OCI-LY7 (cell line): ENCODE measurements at regions not wholly inside any gene's neighbourhood (a gene's known extent, or its start where the extent isn't known, plus 50 kb on each side); places are given as distances from the start of the nearest gene placed in this dataset.

Experiments
- BruUV-seq: library from RNA; stranded (reverse); fragments of 400-500 nt; replicated peaks from 2 replicates; lab custom pipeline; 2021; lab: Mats Ljungman, UMichigan
- CTCF ChIA-PET: fragments of 300-600 bp; sonication (Branson Sonifier 250); formaldehyde crosslinking; loops from one replicate; lab custom pipeline; 2022; ENCODE audit warnings: antibody characterized with exemption; ENCODE audit not compliant: unreplicated experiment; lab: Charles Lee
- POLR2A ChIA-PET: fragments of 300-600 bp; sonication (Branson Sonifier 250); formaldehyde crosslinking; loops from one replicate; lab custom pipeline; 2022; ENCODE audit warnings: antibody characterized with exemption; lab: Charles Lee
- DNase-seq: peaks from one replicate; pipeline ENCODE4 v3.0.0-alpha.2; 2015; ENCODE audit warnings: low spot score
- H2AFZ ChIP-seq: fragments of 200-600 bp; sonication (generic), shearing (Covaris generic); 2 replicates; pipeline ENCODE4 v1.6.1; 2014; ENCODE audit warnings: mild to moderate bottlenecking, antibody characterized with exemption, low read length, moderate library complexity
- H3K27ac ChIP-seq: fragments of 200-600 bp; sonication (generic); 2 replicates; pipeline ENCODE4 v1.5.1; 2014; ENCODE audit warnings: mixed run types, low read depth, mild to moderate bottlenecking, moderate library complexity, low read length, inconsistent platforms; ENCODE audit not compliant: poor library complexity, severe bottlenecking
- H3K36me3 ChIP-seq: fragments of 200-600 bp; sonication (generic); 2 replicates; pipeline ENCODE4 v1.6.1; 2014; ENCODE audit warnings: mild to moderate bottlenecking, antibody characterized with exemption, low read length, moderate library complexity, mixed read lengths; ENCODE audit not compliant: insufficient read depth
- H3K4me1 ChIP-seq: fragments of 200-600 bp; sonication (generic); 2 replicates; pipeline ENCODE4 v1.5.1; 2014; ENCODE audit warnings: mild to moderate bottlenecking, low read length; ENCODE audit not compliant: insufficient read depth, poor library complexity, severe bottlenecking
- H3K4me2 ChIP-seq: fragments of 200-600 bp; sonication (generic); 2 replicates; pipeline ENCODE4 v1.6.1; 2014; ENCODE audit warnings: mild to moderate bottlenecking, low read length
- H3K4me3 ChIP-seq: fragments of 200-600 bp; sonication (generic); 2 replicates; pipeline ENCODE4 v1.5.1; 2014; ENCODE audit warnings: mild to moderate bottlenecking, low read depth, low read length; ENCODE audit not compliant: poor library complexity, severe bottlenecking
- H3K79me2 ChIP-seq: fragments of 200-600 bp; sonication (generic); 2 replicates; pipeline ENCODE4 v1.6.1; 2016; ENCODE audit warnings: low read depth, mild to moderate bottlenecking, low read length, moderate library complexity, mixed read lengths; ENCODE audit not compliant: insufficient read depth
- H3K9me2 ChIP-seq: fragments of 200-600 bp; sonication (generic); 2 replicates; pipeline ENCODE4 v1.6.1; 2016; ENCODE audit warnings: mild to moderate bottlenecking, low read length, mixed read lengths; ENCODE audit not compliant: insufficient read depth
- H3K9me3 ChIP-seq: fragments of 200-600 bp; sonication (generic); 2 replicates; pipeline ENCODE4 v1.6.1; 2014; ENCODE audit warnings: mild to moderate bottlenecking, mixed run types, low read length, mixed read lengths
- H4K20me1 ChIP-seq: fragments of 200-600 bp; sonication (generic); 2 replicates; pipeline ENCODE4 v1.6.1; 2014; ENCODE audit warnings: mild to moderate bottlenecking, antibody characterized with exemption, low read length, moderate library complexity, mixed read lengths; ENCODE audit not compliant: insufficient read depth
- CTCF ChIP-seq: fragments of 200-600 bp; sonication (generic); conservative IDR thresholded peaks from 2 replicates; pipeline ENCODE4 v1.5.1; 2014; ENCODE audit warnings: mild to moderate bottlenecking, antibody characterized with exemption, low read length, moderate library complexity, mixed read lengths
- EZH2phosphoT487 ChIP-seq: fragments of 200-600 bp; sonication (generic); IDR thresholded peaks from 2 replicates; pipeline ENCODE4 v1.6.1; 2018; ENCODE audit warnings: low read depth, borderline replicate concordance, mild to moderate bottlenecking, mixed run types, antibody characterized with exemption, low read length, moderate library complexity, mixed read lengths
- intact Hi-C: fragments of 100-400 bp; cut with micrococcal nuclease; formaldehyde crosslinking; loops from one replicate; pipeline ENCODE4 v1.10.0; 2022; ENCODE audit not compliant: unreplicated experiment

- TF ChIP-seq CTCF: no peak
- TF ChIP-seq EZH2phosphoT487: no peak
- Histone ChIP-seq H3K4me1 (no peaks in the 10 kb centered on the region), H3K27ac (no peak overlapping the region), H3K9me3 (no peaks in the 10 kb centered on the region), H3K4me3 (no peak overlapping the region), H2AFZ (no peak overlapping the region), H4K20me1 (no peaks in the 10 kb centered on the region), H3K36me3 (no peaks in the 10 kb centered on the region), H3K9me2 (no peaks in the 10 kb centered on the region), H3K79me2 (no peaks in the 10 kb centered on the region), H3K4me2 (no peak overlapping the region)
- ChIA-PET POLR2A (interaction anchor here (0.6 kb wide), 1 partner anchor 126 kb away, joined by 3 read pairs; no protein-coding TSS in a partner anchor), CTCF (no interaction called here)
- no peak for DNase-seq
- intact Hi-C loops: no loop called here
- no TSS peak for BruUV-seq
Measured at GRCh38 chr15:53312707-53313106, 446.8 kb downstream of the WDR72 start.

DNA sequence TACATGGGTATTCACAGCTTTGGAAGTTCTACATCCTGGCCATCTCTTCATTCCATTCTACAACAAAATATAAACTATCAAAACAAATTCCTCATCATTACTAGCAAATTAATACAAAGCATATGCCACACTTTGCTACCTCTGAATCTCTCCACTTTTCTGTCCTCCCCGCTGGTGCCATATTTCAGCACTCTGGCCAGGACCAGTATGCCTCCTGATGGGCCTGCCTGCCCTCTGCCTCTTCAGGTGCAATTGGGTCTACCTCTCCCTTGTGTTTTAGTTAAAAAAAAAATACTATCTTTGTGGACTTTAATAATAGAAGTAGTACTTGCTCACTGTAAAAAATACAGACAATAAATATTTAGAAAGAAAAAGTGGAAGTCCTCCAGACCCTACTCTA, 448.8 kb downstream of the WDR72 start:
- no peak overlapping the region for H2AFZ ChIP-seq
- no peak for TF ChIP-seq EZH2phosphoT487
- CTCF ChIA-PET: no interaction called here
- no peaks in the 10 kb centered on the region for H3K4me1 ChIP-seq
- intact Hi-C loops: no loop called here
- no TSS peak for BruUV-seq
- H4K20me1 ChIP-seq: no peaks in the 10 kb centered on the region
- no peaks in the 10 kb centered on the region for H3K36me3 ChIP-seq
- H3K9me3 ChIP-seq: no peaks in the 10 kb centered on the region
- POLR2A ChIA-PET: no interaction called here
- no peak overlapping the region for H3K4me3 ChIP-seq
- no peaks in the 10 kb centered on the region for H3K9me2 ChIP-seq
- no peak for DNase-seq
- no peak overlapping the region for H3K4me2 ChIP-seq
- H3K79me2 ChIP-seq: no peaks in the 10 kb centered on the region
- no peak overlapping the region for H3K27ac ChIP-seq

DNA sequence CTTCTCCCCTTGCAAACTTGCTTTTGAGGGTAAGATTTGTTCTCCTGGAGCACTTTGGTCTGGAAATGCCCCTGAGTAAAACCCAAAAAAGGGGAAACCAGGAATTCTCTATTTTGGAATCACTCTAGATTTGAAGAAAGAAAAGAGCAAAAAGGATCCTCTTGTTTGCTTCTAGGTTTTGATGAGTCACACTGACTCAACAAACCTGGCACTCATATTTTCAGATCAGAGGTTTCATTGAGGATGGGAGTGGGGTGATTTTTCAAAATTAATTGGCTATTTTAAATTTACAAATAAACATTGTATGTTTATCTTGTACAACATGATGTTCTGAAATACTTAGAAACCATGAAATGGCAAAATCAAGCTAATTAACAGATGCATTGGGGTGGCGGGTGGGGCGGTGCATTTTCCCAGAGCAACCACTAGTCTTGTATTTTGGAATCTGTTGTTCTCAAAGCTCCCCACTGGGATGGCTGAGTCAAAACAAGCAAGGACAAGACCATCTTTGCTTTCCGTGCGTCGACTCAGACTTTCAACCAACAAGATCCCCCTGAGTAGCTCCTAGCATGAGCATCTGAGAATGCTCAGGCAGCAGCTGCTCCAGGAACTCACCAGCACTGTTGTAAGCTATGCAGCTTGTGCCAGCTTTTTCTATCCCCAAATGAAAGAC, 451.4 kb downstream of the WDR72 start:
- no peaks in the 10 kb centered on the region for H3K9me3 ChIP-seq
- no peak overlapping the region for H3K4me2 ChIP-seq
- H3K4me3 ChIP-seq: no peak overlapping the region
- no peaks in the 10 kb centered on the region for H4K20me1 ChIP-seq
- no TSS peak for BruUV-seq
- intact Hi-C loops: no loop called here
- no peaks in the 10 kb centered on the region for H3K36me3 ChIP-seq
- CTCF ChIA-PET: no interaction called here
- H2AFZ ChIP-seq: no peak overlapping the region
- no peak overlapping the region for H3K27ac ChIP-seq
- no peak for TF ChIP-seq CTCF
- no peak for TF ChIP-seq EZH2phosphoT487
- POLR2A ChIA-PET: no interaction called here
- no peaks in the 10 kb centered on the region for H3K4me1 ChIP-seq
- H3K9me2 ChIP-seq: no peaks in the 10 kb centered on the region
- H3K79me2 ChIP-seq: no peaks in the 10 kb centered on the region
- DNase-seq: no peak
